HFF-Myc (cell line): ENCODE measurements at regions not wholly inside any gene's neighbourhood (a gene's known extent, or its start where the extent isn't known, plus 50 kb on each side); places are given as distances from the start of the nearest gene placed in this dataset.

Source experiments
- DNase-seq: peaks from one replicate; pipeline ENCODE4 v3.0.0-alpha.2; 2011; ENCODE audit warnings: low read depth; ENCODE audit errors: extremely low read depth
- H3K4me3 ChIP-seq: replicated peaks from 2 replicates; pipeline ENCODE4 v1.5.1; 2011; ENCODE audit warnings: low read depth, mild to moderate bottlenecking, control low read depth, low read length
- TF ChIP-seq, protein P1 (sequence below): IDR thresholded peaks from 2 replicates; pipeline ENCODE4 v1.5.1; 2012; ENCODE audit warnings: mild to moderate bottlenecking, low read depth, low read length, control low read depth; ENCODE audit errors: missing control alignments

DNA sequence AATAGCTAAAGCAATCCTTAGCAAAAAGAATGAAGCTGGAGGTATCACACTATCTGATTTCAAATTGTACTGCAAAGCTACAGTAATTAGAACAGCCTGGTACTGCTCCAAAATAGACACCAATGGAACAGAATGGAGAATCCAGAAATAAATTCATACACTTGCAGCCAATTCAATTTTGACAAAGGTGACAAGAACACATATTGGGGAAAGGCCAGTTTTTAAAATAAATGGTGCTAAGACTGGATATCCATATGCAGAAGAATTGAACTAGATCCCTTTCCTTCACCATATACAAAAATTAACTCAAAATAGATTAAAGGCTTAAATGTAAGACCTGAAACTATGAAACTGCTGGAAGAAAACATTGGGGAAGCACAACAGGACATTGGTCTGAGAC is 748.5 kb downstream of the DNAJB9 start:
- H3K4me3 ChIP-seq = no peak overlapping the region
- TF ChIP-seq, protein P1, sequence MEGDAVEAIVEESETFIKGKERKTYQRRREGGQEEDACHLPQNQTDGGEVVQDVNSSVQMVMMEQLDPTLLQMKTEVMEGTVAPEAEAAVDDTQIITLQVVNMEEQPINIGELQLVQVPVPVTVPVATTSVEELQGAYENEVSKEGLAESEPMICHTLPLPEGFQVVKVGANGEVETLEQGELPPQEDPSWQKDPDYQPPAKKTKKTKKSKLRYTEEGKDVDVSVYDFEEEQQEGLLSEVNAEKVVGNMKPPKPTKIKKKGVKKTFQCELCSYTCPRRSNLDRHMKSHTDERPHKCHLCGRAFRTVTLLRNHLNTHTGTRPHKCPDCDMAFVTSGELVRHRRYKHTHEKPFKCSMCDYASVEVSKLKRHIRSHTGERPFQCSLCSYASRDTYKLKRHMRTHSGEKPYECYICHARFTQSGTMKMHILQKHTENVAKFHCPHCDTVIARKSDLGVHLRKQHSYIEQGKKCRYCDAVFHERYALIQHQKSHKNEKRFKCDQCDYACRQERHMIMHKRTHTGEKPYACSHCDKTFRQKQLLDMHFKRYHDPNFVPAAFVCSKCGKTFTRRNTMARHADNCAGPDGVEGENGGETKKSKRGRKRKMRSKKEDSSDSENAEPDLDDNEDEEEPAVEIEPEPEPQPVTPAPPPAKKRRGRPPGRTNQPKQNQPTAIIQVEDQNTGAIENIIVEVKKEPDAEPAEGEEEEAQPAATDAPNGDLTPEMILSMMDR = no peak

GRCh38 chr7:109322833-109323232 is 753.2 kb downstream of the DNAJB9 start:
- TF ChIP-seq, protein P1 = no peak
- DNase-seq = no peak
- H3K4me3 ChIP-seq = no peak overlapping the region

More for the DNA sequence above, 748.5 kb downstream of the DNAJB9 start:
- DNase-seq = no peak

GRCh38 chr7:109331423-109331822 is 761.7 kb downstream of the DNAJB9 start:
- H3K4me3 ChIP-seq = no peak overlapping the region
- no peak for DNase-seq
- TF ChIP-seq, protein P1 = no peak

DNA sequence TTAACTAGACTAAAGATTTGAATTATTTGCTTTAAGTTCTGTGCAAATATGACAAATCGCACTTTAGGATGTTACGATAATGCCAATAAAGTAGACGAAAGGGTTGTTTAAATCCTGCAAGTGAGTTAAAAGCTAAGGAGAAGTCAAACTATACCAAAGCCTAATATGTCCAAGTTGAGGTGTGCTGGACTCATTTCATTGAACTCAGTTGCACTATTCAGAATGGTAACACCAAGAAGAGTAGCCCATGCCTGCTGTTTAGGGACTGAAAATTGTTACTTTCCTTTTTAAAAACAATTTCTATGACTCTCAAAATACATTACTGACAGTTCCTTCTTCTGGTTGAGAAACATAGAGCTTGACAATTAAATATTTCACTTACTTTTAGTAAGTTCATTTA is 766.3 kb downstream of the DNAJB9 start:
- DNase-seq = no peak
- H3K4me3 ChIP-seq = no peak overlapping the region
- TF ChIP-seq, protein P1 = no peak

- TF ChIP-seq, protein P1 = no peak
- DNase-seq = no peak
- no peak overlapping the region for H3K4me3 ChIP-seq
Measured at GRCh38 chr7:109336531-109336930, 766.9 kb downstream of the DNAJB9 start.

DNA sequence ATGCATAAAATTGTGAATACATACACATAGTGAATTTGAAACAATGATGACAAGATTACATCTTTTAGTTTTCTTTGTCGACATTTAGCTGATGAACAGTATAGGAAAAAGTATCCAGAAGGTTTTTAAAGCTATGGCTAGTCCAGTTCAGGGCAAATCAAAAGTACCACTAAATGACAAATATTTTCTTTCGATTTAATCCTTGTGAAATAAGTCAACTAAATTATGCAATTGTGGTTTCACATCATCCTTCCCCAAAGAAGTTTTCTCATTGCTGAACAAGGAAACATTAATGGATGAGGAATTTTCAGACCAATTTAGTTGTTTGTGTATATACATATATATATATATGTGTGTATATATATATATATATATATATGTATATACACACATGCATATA is 774.0 kb downstream of the DNAJB9 start:
- DNase-seq = no peak
- TF ChIP-seq, protein P1 = no peak
- no peak overlapping the region for H3K4me3 ChIP-seq

DNA sequence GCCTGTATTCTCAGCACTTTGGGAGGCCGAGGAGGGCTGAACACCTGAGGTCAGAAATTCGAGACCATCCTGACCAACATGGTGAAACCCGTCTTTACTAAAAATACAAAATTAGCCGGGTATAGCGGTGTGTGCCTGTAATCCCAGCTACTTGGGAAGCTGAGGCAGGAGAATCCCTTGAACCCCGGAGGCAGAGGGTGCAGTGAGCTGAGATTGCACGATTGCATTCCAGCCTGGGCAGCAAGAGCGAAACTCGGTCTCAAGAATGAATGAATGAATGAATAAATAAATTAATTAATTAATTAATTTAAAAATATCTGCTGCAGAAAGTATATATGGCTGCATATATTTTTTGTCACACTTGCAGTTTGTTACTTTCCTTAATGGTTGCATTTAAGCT is 781.8 kb downstream of the DNAJB9 start:
- H3K4me3 ChIP-seq = no peak overlapping the region
- DNase-seq = no peak
- TF ChIP-seq, protein P1 = no peak
